GM12875 (cell line): ENCODE measurements at regions not wholly inside any gene's neighbourhood (a gene's known extent, or its start where the extent isn't known, plus 50 kb on each side); places are given as distances from the start of the nearest gene placed in this dataset.

Source experiments
- H3K4me3 ChIP-seq: one replicate; pipeline ENCODE4 v1.5.1; 2011; ENCODE audit warnings: low read depth, low read length, control low read depth
- TF ChIP-seq, protein P1 (sequence below): IDR thresholded peaks from 2 replicates; pipeline ENCODE4 v1.5.1; 2011; ENCODE audit warnings: low read depth, mild to moderate bottlenecking, control low read depth, inconsistent platforms, low read length, moderate library complexity, borderline replicate concordance; ENCODE audit not compliant: insufficient read depth

DNA sequence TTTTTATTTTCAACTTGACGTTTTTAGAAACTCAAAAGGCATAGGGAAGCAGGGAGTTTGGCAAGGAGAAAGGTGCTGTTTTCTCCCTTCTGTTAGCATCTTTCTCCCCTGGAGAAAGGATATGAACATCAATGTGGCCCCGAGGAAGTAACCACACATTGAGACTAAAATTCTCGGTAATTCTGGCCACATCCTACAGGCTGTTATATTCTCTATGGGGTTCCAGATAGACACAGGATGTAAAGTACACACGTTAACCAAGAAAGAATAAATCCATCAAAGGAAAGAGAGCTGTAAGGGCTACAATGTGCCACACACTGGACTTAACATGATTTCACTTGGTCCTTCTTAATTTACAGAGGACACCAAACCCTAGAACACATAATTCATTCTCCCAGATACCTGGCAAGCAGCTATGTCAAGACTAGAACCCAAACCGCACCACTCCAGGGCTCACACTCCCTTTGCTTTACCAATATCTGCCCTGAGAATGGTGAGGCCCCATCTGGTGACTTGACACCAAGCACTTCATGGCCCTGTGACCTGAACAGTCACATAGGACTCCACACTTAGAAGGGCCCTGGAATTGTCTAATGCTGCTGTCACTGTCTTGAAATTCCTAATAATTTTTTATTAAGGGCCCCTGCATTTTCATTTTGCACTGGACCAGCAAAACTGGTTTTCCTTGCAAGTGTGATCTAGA, 73.9 kb downstream of the PRLHR start:
- no peak overlapping the region for H3K4me3 ChIP-seq
- TF ChIP-seq, protein P1, sequence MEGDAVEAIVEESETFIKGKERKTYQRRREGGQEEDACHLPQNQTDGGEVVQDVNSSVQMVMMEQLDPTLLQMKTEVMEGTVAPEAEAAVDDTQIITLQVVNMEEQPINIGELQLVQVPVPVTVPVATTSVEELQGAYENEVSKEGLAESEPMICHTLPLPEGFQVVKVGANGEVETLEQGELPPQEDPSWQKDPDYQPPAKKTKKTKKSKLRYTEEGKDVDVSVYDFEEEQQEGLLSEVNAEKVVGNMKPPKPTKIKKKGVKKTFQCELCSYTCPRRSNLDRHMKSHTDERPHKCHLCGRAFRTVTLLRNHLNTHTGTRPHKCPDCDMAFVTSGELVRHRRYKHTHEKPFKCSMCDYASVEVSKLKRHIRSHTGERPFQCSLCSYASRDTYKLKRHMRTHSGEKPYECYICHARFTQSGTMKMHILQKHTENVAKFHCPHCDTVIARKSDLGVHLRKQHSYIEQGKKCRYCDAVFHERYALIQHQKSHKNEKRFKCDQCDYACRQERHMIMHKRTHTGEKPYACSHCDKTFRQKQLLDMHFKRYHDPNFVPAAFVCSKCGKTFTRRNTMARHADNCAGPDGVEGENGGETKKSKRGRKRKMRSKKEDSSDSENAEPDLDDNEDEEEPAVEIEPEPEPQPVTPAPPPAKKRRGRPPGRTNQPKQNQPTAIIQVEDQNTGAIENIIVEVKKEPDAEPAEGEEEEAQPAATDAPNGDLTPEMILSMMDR: no peak

GRCh38 chr10:118520116-118520742, 75.2 kb downstream of the PRLHR start:
- H3K4me3 ChIP-seq: no peak overlapping the region
- TF ChIP-seq, protein P1: no peak

DNA sequence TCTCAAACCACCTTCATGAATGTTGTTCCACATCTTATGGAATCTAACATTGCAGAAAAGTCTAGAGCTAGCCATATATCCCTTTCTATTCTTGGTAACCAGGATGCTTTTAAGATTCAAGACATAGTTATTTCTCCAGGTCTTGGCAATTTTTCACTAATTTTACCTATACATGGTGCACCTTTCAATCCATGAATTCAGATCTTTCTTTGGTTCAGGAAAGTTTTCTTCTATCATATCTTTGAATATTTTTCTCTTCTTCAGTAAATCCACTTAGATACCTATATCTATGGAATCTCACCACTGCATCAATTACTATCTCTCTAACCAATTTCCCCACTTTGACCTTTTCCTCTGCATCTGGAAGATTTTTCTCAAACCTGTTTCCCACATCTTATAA, 77.4 kb downstream of the PRLHR start:
- no peak overlapping the region for H3K4me3 ChIP-seq
- TF ChIP-seq, protein P1: no peak

DNA sequence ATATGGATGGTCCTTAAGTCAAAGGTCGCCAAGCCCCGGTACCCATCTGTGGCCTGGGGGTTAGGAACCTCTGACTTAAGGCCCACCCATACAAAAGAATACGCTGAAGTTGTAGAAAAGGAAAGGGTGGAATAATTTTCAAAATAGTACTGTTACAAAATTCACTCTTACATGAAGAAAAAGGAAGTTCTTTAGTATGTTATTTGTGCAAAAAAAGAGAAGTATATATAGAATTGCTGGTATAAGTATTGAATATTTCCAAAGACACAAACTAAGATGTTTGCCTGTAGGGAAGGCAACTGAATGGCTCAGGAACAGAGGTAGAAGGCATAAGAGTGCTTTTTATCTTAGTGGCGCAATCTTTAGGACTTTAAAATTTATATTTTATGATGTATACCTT, 78.7 kb downstream of the PRLHR start:
- no peak overlapping the region for H3K4me3 ChIP-seq
- TF ChIP-seq, protein P1: no peak

DNA sequence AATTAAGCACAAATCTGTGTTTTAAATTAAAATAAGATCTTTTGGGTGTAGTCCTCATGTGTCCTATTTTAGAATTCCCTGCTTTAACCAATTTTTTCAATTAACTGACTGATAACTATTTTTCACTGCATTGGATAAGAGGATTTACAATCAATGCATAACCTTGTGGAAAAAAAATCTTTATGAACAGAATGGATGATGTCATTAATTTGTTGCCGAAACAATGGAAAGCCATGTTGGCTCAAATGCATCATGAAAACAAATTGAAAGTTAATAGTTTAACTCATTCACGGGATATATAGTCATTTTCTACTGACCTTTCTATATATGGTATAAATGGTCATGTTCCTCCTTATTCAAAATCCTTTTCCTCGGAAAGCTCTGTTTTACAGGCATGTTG, 82.3 kb downstream of the PRLHR start:
- TF ChIP-seq, protein P1: no peak
- H3K4me3 ChIP-seq: no peak overlapping the region

DNA sequence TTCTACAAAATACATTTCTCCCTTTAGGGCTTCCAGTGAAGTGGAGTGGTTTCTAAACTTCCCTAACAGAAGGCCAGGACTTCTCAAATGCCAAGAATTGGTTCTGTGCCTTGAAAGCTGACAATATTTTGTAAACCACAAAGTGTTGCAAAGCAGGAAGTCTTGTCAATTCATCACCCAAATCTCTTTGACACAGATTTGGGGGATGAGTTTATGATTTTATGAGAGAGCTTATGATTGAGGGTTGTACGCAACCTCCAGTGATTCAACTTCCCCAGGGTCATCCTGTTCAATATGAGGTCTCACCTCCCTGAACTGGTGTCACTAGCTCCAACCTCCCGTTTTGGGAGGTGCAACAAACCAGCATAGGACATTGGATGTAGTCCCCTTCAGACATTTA, 83.7 kb downstream of the PRLHR start:
- TF ChIP-seq, protein P1: no peak
- no peak overlapping the region for H3K4me3 ChIP-seq

- TF ChIP-seq, protein P1: no peak
- H3K4me3 ChIP-seq: no peak overlapping the region
These were observed 86.6 kb downstream of the PRLHR start for GRCh38 chr10:118508863-118509262.
